ENCODE measurements at regions not wholly inside any gene's neighbourhood (a gene's known extent, or its start where the extent isn't known, plus 50 kb on each side); places are given as distances from the start of the nearest gene placed in this dataset.

DNA sequence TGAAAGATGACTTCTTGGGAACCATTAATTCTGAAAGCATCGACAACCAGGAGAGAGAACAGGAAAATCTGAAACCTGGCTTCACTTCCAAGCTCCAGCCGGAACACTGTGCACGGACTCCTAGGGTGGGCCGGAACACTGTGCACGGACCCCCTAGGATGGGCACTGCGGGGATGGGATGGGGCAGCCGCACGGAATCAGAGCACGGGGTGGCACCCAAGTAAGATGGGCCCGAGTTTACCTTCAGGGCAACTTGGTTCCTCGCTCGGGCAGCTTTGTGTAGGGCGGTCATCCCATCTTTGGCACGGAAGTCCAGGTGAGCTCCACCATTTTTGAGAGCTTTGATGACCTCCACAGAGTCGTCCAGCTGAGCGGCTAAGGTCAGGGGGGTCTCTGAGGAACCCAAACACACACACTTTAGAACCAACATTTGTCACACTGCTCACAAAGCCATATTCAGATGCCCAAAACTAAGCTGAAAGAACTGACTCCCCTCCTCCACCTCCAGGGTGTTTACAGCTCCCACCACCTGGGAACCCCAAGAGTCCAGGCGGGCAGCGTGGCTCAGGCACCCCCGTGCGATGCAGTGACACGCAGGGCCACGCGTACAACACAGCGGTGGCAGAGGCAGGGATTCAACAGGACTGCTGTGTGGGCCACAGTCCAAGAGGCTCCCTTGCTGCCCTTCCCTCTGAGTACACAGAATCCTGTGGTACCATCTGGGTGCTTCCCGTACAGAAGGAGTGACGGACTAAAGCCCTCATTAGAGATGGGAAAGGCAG, 157.9 kb downstream of the SHANK2 start (continued):
- no peak for TF ChIP-seq ZNF331 (CRISPR knock-in tag; IDR thresholded peaks at IDR 0.05; ENCODE audit: low read depth)
- TF ChIP-seq JUNB (IDR thresholded peaks at IDR 0.05; ENCODE audit: unreplicated experiment), result no peak
- TF ChIP-seq EZH2phosphoT487 (IDR thresholded peaks at IDR 0.05; ENCODE audit: unreplicated experiment), result no peak
- TF ChIP-seq, protein P1, sequence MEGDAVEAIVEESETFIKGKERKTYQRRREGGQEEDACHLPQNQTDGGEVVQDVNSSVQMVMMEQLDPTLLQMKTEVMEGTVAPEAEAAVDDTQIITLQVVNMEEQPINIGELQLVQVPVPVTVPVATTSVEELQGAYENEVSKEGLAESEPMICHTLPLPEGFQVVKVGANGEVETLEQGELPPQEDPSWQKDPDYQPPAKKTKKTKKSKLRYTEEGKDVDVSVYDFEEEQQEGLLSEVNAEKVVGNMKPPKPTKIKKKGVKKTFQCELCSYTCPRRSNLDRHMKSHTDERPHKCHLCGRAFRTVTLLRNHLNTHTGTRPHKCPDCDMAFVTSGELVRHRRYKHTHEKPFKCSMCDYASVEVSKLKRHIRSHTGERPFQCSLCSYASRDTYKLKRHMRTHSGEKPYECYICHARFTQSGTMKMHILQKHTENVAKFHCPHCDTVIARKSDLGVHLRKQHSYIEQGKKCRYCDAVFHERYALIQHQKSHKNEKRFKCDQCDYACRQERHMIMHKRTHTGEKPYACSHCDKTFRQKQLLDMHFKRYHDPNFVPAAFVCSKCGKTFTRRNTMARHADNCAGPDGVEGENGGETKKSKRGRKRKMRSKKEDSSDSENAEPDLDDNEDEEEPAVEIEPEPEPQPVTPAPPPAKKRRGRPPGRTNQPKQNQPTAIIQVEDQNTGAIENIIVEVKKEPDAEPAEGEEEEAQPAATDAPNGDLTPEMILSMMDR (conservative IDR thresholded peaks at IDR 0.05; ENCODE audit: low read depth in 2 of 2), result no peak

DNA sequence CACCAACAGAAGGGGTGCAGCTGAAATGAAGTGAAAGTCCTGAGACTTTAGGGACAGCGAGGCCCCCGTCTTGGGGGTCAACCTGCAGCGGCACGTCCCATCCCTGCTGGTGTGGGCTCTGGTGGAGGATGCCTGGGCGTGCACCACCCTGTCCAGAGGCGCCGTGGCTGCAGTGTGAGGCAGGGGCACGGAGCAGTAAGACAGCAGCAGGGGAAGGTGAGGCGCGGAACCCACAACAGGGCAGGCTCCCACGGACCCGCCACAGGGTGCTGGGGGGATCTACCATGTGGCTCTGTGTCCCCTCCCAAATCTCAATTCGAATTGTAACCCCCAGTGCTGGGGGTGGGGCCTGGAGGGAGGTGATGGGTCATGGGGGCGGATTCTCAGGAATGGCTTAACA, 158.6 kb downstream of the SHANK2 start:
- H3K36me3 ChIP-seq (ENCODE audit: insufficient read depth), result peaks cover 13% of the 10 kb centered on the region; the same call in 1 of the 2 replicates
- H3K27ac ChIP-seq (ENCODE audit: low read depth), result no peak overlapping the region
- TF ChIP-seq STAT1 (IDR thresholded peaks at IDR 0.05; ENCODE audit: unreplicated experiment) (no peak), CREB1 (CRISPR knock-in tag; IDR thresholded peaks at IDR 0.05; ENCODE audit: low read depth) (no peak), POLR2AphosphoS5 (IDR thresholded peaks at IDR 0.05; ENCODE audit: low read depth) (no peak), ZNF331 (CRISPR knock-in tag; IDR thresholded peaks at IDR 0.05; ENCODE audit: low read depth) (no peak), EZH2phosphoT487 (IDR thresholded peaks at IDR 0.05; ENCODE audit: unreplicated experiment) (no peak), JUNB (IDR thresholded peaks at IDR 0.05; ENCODE audit: unreplicated experiment) (no peak), ZNF114 (CRISPR knock-in tag; IDR thresholded peaks at IDR 0.05) (no peak), EZH2 (IDR thresholded peaks at IDR 0.05; ENCODE audit: low read depth, unreplicated experiment) (no peak)
- TF ChIP-seq, protein P2, sequence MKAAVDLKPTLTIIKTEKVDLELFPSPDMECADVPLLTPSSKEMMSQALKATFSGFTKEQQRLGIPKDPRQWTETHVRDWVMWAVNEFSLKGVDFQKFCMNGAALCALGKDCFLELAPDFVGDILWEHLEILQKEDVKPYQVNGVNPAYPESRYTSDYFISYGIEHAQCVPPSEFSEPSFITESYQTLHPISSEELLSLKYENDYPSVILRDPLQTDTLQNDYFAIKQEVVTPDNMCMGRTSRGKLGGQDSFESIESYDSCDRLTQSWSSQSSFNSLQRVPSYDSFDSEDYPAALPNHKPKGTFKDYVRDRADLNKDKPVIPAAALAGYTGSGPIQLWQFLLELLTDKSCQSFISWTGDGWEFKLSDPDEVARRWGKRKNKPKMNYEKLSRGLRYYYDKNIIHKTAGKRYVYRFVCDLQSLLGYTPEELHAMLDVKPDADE (IDR thresholded peaks at IDR 0.05), result no peak
- TF ChIP-seq, protein P1 (conservative IDR thresholded peaks at IDR 0.05; ENCODE audit: low read depth in 2 of 2), result no peak
- TF ChIP-seq, protein P3, sequence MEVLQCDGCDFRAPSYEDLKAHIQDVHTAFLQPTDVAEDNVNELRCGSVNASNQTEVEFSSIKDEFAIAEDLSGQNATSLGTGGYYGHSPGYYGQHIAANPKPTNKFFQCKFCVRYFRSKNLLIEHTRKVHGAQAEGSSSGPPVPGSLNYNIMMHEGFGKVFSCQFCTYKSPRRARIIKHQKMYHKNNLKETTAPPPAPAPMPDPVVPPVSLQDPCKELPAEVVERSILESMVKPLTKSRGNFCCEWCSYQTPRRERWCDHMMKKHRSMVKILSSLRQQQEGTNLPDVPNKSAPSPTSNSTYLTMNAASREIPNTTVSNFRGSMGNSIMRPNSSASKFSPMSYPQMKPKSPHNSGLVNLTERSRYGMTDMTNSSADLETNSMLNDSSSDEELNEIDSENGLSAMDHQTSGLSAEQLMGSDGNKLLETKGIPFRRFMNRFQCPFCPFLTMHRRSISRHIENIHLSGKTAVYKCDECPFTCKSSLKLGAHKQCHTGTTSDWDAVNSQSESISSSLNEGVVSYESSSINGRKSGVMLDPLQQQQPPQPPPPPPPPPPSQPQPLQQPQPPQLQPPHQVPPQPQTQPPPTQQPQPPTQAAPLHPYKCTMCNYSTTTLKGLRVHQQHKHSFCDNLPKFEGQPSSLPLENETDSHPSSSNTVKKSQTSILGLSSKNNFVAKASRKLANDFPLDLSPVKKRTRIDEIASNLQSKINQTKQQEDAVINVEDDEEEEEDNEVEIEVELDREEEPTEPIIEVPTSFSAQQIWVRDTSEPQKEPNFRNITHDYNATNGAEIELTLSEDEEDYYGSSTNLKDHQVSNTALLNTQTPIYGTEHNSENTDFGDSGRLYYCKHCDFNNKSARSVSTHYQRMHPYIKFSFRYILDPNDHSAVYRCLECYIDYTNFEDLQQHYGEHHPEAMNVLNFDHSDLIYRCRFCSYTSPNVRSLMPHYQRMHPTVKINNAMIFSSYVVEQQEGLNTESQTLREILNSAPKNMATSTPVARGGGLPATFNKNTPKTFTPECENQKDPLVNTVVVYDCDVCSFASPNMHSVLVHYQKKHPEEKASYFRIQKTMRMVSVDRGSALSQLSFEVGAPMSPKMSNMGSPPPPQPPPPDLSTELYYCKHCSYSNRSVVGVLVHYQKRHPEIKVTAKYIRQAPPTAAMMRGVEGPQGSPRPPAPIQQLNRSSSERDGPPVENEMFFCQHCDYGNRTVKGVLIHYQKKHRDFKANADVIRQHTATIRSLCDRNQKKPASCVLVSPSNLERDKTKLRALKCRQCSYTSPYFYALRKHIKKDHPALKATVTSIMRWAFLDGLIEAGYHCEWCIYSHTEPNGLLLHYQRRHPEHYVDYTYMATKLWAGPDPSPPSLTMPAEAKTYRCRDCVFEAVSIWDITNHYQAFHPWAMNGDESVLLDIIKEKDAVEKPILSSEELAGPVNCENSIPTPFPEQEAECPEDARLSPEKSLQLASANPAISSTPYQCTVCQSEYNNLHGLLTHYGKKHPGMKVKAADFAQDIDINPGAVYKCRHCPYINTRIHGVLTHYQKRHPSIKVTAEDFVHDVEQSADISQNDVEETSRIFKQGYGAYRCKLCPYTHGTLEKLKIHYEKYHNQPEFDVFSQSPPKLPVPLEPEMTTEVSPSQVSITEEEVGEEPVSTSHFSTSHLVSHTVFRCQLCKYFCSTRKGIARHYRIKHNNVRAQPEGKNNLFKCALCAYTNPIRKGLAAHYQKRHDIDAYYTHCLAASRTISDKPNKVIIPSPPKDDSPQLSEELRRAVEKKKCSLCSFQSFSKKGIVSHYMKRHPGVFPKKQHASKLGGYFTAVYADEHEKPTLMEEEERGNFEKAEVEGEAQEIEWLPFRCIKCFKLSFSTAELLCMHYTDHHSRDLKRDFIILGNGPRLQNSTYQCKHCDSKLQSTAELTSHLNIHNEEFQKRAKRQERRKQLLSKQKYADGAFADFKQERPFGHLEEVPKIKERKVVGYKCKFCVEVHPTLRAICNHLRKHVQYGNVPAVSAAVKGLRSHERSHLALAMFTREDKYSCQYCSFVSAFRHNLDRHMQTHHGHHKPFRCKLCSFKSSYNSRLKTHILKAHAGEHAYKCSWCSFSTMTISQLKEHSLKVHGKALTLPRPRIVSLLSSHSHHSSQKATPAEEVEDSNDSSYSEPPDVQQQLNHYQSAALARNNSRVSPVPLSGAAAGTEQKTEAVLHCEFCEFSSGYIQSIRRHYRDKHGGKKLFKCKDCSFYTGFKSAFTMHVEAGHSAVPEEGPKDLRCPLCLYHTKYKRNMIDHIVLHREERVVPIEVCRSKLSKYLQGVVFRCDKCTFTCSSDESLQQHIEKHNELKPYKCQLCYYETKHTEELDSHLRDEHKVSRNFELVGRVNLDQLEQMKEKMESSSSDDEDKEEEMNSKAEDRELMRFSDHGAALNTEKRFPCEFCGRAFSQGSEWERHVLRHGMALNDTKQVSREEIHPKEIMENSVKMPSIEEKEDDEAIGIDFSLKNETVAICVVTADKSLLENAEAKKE (CRISPR knock-in tag; IDR thresholded peaks at IDR 0.05), result no peak
- H3K9me2 ChIP-seq (ENCODE audit: insufficient read depth), result no peaks in the 10 kb centered on the region
- Mint-ChIP-seq H3K36me3 (ENCODE audit: low read depth) (peaks cover 65% of the 10 kb centered on the region), H3K9me3 (no peaks in the 10 kb centered on the region), H3K27me3 (ENCODE audit: insufficient read depth, low read depth, poor library complexity) (peaks cover 19% of the 10 kb centered on the region), H3K4me1 (peaks cover 3% of the 10 kb centered on the region), H3K27ac (no peak overlapping the region; the same call in 1 of the 2 replicates), H3K4me3 (no peak overlapping the region)
- no peaks in the 10 kb centered on the region for H3F3A ChIP-seq (replicated peaks; ENCODE audit: low read depth)
- no peaks in the 10 kb centered on the region for H3K4me1 ChIP-seq (ENCODE audit: insufficient read depth)
- ATAC-seq, result no peak
- DNase-seq (ENCODE audit: low spot score), result no peak
- 0 out of 2 replicates have a peak, but pooled peaks cover 3% of the 10 kb centered on the region for H4K20me1 ChIP-seq (replicated peaks; ENCODE audit: insufficient read depth)
- H3K79me2 ChIP-seq (replicated peaks; ENCODE audit: insufficient read depth), result no peaks in the 10 kb centered on the region
- H3K4me2 ChIP-seq, result no peak overlapping the region
- no peaks in the 10 kb centered on the region for H3K27me3 ChIP-seq (ENCODE audit: insufficient read depth)
- H2AFZ ChIP-seq, result no peak overlapping the region
- no peak overlapping the region for H3K4me3 ChIP-seq
